SJSA1 (cell line): ENCODE measurements at regions not wholly inside any gene's neighbourhood (a gene's known extent, or its start where the extent isn't known, plus 50 kb on each side); places are given as distances from the start of the nearest gene placed in this dataset.

Experiments used
- DNase-seq, 2 experiments: peaks; one replicate each; pipeline ENCODE4 v3.0.0-alpha.2; 2015 to 2020; ENCODE audit warnings: low spot score in 2 of 2, low read depth in 1 of 2
- H3K27ac ChIP-seq: fragments of 250-450 bp; sonication (Bioruptor Pico); 2 replicates; pipeline ENCODE4 v1.5.1; 2020; ENCODE audit warnings: mild to moderate bottlenecking, moderate library complexity
- H3K27me3 ChIP-seq: fragments of 250-450 bp; sonication (Bioruptor Pico); replicated peaks from 2 replicates; pipeline ENCODE4 v1.5.1; 2020; ENCODE audit warnings: mild to moderate bottlenecking, moderate library complexity
- H3K36me3 ChIP-seq: fragments of 250-450 bp; sonication (Bioruptor Pico); 2 replicates; pipeline ENCODE4 v1.5.1; 2020; ENCODE audit warnings: mild to moderate bottlenecking
- H3K4me1 ChIP-seq: fragments of 250-450 bp; sonication (Bioruptor Pico); replicated peaks from 2 replicates; pipeline ENCODE4 v1.6.1; 2021; ENCODE audit warnings: mild to moderate bottlenecking
- H3K4me3 ChIP-seq: fragments of 250-450 bp; sonication (Bioruptor Pico); 2 replicates; pipeline ENCODE4 v1.5.1; 2020; ENCODE audit warnings: mild to moderate bottlenecking
- H3K9me3 ChIP-seq: fragments of 250-450 bp; sonication (Bioruptor Pico); replicated peaks from 2 replicates; pipeline ENCODE4 v1.5.1; 2020; ENCODE audit warnings: mild to moderate bottlenecking

DNA sequence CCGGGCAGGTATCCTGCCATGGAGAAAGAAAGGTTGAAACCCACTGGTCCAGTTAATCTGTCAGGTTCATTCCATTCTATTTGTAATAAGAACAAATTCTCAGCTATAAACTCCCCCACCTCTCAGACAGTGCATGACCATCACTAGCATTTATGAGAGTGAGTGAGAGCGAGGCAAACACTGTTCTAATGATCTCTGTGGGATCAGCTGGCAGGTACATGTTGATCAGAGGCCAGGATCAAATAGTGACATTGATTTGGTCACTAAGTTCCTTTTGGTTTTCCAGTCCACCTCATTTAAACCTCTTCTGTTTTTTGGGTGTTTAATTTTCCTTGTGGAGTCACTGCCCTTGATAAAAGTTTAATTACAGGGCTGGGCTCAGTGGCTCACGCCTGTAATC lies 423.1 kb upstream of the CHST9 start:
- H3K27me3 ChIP-seq = no peaks in the 10 kb centered on the region
- no peak overlapping the region for H3K27ac ChIP-seq
- H3K36me3 ChIP-seq = no peaks in the 10 kb centered on the region
- DNase-seq = no peak
- H3K4me1 ChIP-seq = peaks cover 12% of the 10 kb centered on the region
- H3K4me3 ChIP-seq = no peak overlapping the region
- no peaks in the 10 kb centered on the region for H3K9me3 ChIP-seq

DNA sequence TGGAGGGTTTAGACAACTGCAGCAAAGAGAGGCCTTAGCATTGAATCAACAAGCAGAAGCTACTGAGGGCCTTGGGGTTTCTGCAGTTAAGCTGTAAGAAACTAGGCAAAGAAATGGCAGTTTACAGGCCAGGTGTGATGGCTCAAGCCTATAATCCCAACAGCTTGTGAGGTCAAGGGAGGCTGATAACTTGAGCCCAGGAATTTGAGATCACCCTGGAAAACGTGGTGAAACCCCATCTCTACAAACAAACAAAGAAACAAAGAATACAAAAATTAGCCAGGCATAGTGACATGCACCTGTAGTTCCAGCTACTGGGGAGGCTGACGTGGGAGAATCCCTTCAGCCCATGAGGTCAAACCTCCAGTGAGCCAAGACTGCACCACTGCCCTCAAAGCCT lies 421.6 kb upstream of the CHST9 start:
- no peak overlapping the region for H3K4me3 ChIP-seq
- no peaks in the 10 kb centered on the region for H3K9me3 ChIP-seq
- no peaks in the 10 kb centered on the region for H3K36me3 ChIP-seq
- no peak for DNase-seq
- H3K27me3 ChIP-seq = no peaks in the 10 kb centered on the region
- H3K27ac ChIP-seq = no peak overlapping the region
- peaks cover 12% of the 10 kb centered on the region for H3K4me1 ChIP-seq

DNA sequence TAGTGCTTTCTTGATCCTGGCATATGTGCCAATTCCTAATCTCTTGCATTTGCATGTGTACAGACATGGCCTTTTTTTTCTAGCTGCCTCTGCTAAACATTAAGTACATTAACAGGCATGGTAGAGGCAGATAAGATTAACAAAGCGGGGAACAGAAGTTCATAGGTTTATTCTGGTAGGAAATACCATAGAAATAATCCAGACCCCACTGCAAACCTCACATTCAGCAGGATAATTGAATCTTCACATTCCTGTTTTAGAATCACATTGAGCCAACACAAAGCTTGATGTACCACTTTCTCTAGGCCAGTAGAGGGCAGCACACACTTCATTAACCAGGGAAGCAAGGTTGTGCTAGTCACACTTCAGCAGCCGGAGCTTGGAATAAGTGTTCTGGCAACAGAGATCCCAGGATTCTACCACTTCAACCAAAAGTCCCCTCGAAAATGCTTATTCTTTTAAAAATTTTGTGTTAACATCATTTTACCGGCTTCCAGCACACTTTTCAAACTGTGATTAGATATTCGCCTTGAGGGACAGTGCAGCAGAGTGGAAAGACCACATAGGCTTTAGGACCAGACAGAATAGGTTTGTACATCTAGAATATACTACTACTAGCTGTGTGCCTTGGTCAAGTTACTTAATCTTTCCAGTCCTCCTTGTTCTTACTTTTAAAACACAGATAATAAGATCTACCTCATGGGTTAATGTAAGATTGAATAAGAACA lies 420.2 kb upstream of the CHST9 start:
- DNase-seq = peak; percentile 65 to 71
- Histone ChIP-seq H3K36me3 (no peaks in the 10 kb centered on the region), H3K4me1 (peaks cover 12% of the 10 kb centered on the region), H3K4me3 (no peak overlapping the region), H3K9me3 (no peaks in the 10 kb centered on the region), H3K27me3 (no peaks in the 10 kb centered on the region), H3K27ac (no peak overlapping the region)

DNA sequence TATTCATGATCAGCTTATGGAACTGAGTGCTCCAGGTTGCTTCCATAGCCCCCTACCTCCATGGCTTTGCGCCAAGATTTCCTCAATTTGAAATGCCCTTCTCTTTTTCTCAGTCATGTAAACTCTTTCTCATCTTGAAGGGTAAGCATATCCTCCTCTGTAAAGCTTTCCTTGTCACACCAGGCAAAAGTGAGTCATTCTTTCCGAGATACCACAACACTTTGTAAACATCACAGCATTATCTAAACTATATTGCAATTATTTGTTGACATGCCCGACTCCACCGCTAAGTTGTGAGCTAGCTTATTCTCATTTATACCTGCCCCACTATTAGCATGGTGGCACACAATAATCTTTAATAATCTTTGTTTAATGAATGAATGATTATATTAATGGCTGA lies 419.5 kb upstream of the CHST9 start:
- Histone ChIP-seq H3K27ac (no peak overlapping the region), H3K27me3 (no peaks in the 10 kb centered on the region), H3K9me3 (no peaks in the 10 kb centered on the region), H3K4me3 (no peak overlapping the region), H3K36me3 (no peaks in the 10 kb centered on the region), H3K4me1 (peaks cover 12% of the 10 kb centered on the region)
- DNase-seq = peak; percentile 40 to 73

DNA sequence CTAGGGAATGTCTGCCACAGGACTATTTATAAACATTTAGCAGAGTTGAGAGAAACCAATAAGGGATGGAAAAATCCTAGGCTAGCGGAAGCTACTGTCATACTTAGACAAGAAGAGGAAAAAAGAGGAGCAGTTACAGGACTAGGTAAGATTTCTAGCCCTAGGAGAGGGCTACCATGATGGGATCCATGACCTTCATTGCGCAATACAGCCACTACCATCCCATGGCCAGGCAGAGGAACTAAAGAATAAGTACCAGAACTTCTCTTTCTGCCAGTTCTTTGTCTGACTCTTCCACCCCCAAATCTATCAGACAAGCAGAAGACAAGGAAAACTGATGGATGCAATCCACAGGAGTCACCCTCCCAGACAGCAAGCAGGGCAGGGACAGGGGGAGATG lies 417.0 kb upstream of the CHST9 start:
- no peaks in the 10 kb centered on the region for H3K9me3 ChIP-seq
- no peaks in the 10 kb centered on the region for H3K27me3 ChIP-seq
- no peak overlapping the region for H3K4me3 ChIP-seq
- H3K27ac ChIP-seq = no peak overlapping the region
- H3K36me3 ChIP-seq = no peaks in the 10 kb centered on the region
- H3K4me1 ChIP-seq = peaks cover 12% of the 10 kb centered on the region
- DNase-seq = no peak

DNA sequence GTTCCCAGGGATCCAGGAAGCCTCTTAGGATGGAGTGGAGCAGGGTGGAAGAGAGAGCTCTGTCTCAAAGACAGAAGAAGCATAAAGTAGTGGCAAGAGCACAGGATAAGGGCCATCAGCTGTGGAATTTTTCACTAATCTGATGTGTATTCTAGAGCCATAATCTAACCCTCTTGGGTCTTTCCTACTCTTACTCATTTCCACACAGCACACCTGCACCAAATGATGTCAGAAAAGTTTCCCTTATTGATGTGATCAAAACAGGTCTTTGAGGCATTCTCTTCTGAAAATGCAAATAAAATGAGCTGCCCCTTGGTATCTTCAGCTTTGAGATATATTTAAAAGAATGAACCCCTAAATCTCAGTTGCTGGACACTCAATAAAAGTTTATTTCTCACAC lies 415.1 kb upstream of the CHST9 start:
- H3K4me1 ChIP-seq = peaks cover 12% of the 10 kb centered on the region
- no peaks in the 10 kb centered on the region for H3K9me3 ChIP-seq
- H3K36me3 ChIP-seq = no peaks in the 10 kb centered on the region
- no peak overlapping the region for H3K4me3 ChIP-seq
- no peak for DNase-seq
- no peak overlapping the region for H3K27ac ChIP-seq
- no peaks in the 10 kb centered on the region for H3K27me3 ChIP-seq

DNA sequence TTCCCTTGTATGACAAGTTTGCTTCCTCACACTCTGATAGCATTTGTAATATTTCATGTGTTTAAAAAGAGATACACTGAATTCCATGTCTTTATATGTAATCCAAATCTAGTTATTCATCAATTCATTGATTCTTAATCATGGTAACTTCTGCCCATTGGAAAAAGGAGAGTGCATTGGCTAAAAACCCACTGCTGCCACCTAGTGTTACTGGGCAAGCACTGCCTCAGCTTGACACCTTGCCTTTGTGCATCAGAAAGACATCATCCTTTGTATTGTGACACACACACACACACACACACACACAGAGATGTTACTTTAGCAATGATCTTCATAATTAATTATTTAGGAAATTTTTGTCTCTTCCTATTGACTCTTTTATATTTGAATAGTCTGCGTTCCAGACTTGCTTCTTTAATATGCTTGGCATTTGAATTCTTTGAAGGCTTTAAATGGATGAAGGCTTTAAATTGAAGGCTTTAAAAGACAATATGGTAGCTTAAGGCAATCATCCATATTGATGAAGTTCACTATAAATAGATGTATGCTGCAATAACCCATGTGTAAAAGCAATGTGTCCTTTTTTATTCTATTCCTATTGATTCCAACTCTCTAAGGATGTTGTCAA lies 414.2 kb upstream of the CHST9 start:
- peaks cover 3% of the 10 kb centered on the region for H3K4me1 ChIP-seq
- no peaks in the 10 kb centered on the region for H3K36me3 ChIP-seq
- no peaks in the 10 kb centered on the region for H3K27me3 ChIP-seq
- H3K27ac ChIP-seq = no peak overlapping the region
- H3K4me3 ChIP-seq = no peak overlapping the region
- DNase-seq = peak in 1 of 2 experiments; percentile 15
- no peaks in the 10 kb centered on the region for H3K9me3 ChIP-seq

DNA sequence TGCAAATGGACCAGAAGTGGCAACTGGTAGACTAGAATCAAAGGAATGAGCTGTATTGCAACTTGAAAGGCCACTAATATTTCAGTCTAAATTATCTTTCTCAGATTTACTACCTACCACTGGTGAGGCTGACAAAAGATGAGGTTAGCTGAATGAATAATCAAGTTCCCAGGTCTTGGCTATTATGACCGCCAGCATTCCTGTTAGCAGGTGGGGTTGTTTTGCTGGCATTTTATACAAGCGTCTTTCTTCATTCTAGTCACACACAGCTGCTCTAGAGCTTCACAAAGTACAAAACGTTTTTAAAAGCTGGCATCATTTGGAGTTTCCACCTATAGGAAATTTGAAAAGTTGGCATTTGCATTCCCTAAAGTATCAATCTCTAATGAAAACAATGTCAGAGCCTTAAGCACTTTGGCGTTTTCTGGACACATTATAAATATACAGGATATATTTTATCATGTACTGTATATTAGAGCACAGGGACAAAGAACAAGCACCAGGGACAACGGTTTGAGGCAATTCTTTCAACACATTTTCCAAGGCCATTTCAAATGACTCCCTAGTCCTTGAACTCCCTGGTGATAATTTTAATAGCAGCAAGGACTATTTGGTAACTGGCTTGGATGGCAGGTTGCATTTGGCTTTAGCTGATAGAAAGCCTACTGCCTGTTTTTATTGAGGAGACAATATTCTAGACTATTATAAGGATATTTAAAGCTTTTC lies 410.2 kb upstream of the CHST9 start:
- H3K27me3 ChIP-seq = no peaks in the 10 kb centered on the region
- H3K4me1 ChIP-seq = no peaks in the 10 kb centered on the region
- no peak overlapping the region for H3K27ac ChIP-seq
- H3K36me3 ChIP-seq = no peaks in the 10 kb centered on the region
- H3K4me3 ChIP-seq = no peak overlapping the region
- no peaks in the 10 kb centered on the region for H3K9me3 ChIP-seq
- DNase-seq = no peak

DNA sequence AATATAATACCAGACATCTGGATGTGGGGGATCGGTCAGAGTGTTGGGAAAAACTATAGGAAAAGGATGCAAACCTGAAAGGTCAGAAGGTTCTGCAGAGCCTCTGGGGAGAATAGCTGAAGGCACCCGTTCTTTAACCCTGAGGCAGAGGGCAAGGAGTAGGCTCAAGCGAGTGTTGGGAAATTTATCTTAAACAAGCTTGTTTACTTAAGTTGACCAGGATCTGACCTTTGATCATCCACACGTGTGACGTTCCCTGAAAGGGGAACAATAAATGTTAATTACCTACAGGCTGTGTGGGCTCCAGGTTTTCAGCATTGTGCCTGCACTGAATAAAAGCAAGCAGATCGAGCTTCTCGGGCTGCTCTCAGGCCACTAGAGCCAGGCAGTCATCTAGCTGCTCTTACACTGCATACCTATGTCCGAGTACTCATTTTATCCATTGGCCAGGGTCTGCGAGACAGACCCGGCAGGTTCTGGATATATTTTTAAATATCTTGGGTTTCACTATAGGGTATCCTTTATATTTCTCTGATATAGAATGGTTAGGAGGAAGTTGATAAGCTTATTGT lies 400.6 kb upstream of the CHST9 start:
- Histone ChIP-seq H3K36me3 (no peaks in the 10 kb centered on the region), H3K27me3 (no peaks in the 10 kb centered on the region), H3K9me3 (no peaks in the 10 kb centered on the region), H3K4me1 (no peaks in the 10 kb centered on the region), H3K4me3 (no peak overlapping the region), H3K27ac (no peak overlapping the region)
- no peak for DNase-seq

DNA sequence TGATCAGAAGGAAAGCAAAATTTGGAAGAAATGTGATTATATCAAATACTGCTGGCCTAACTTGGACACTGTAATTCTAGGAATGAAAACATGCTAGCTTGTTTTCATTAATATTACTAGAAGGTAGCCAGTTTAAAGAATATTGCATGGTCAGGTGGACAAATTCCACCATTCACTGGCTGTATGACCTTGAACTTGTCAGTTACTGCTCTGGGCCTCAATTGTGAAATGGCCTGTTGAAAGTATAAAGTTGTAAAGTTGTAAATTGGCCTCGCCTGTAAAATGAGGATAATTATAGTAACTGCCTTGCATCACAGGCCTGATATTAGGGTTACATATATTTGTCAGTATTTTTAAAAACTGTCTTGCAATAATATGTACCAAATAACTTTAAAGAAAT lies 398.4 kb upstream of the CHST9 start:
- Histone ChIP-seq H3K27me3 (no peaks in the 10 kb centered on the region), H3K4me3 (no peak overlapping the region), H3K4me1 (no peaks in the 10 kb centered on the region), H3K36me3 (no peaks in the 10 kb centered on the region), H3K9me3 (no peaks in the 10 kb centered on the region), H3K27ac (no peak overlapping the region)
- DNase-seq = no peak

DNA sequence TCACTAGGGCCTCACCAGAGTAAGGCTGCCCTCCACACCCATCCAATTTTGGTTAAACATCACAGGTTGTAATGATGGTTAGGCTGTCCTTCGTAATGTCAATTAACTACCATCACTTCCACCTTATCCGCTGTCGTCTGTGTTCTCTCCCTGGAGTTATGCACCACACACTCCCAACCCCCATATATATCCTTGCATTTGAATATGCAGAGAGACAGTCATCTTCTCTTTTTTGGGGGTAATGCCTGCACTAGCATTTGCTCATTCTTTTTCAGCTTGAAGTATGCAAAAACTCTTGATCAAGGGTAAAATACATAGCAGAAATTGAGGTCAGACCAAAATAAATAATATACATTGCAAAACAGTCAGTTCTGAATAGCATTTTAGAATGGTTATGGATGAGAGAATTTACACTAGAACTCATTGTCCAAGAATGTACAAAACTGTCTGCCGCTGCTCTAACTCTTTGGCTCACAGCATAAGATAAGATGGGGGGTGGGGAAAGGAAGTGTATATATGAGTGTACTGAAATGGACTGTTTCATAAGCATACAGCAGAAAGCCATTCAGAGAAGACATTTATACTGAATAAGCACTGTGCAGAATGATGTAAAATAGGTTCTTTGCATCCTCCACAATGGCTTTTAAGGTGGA lies 397.8 kb upstream of the CHST9 start:
- DNase-seq = no peak
- Histone ChIP-seq H3K4me1 (no peaks in the 10 kb centered on the region), H3K36me3 (no peaks in the 10 kb centered on the region), H3K27ac (no peak overlapping the region), H3K27me3 (no peaks in the 10 kb centered on the region), H3K4me3 (no peak overlapping the region), H3K9me3 (no peaks in the 10 kb centered on the region)

DNA sequence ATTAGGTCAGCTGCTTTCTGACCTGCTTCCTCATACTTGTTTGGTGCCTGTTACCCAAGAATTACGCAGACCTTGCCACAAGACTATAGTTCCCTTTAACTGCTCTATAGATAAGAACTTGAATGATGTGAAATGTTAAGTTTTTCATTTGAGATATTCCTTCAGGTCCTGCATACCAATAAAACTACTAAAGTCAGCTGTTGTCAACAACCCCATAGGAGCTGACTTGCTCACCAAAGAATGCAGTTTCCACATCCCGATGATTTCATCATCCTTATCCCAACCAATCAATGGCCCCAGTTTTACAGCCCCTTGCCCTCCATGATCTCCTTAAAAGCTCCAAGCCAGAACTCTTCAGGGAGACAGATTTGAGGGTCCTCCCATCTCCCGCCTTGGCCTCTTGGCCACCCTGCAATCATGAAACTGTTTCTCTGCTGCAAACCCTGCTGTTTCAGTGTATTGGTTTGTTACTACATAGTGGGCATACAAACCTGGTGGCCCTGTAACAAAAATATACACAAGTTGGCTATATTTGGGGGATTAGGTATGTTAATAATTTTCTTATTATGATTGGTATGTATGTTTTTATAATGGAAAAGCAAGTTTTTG lies 396.3 kb upstream of the CHST9 start:
- Histone ChIP-seq H3K27ac (no peak overlapping the region), H3K4me3 (no peak overlapping the region), H3K9me3 (no peaks in the 10 kb centered on the region), H3K36me3 (no peaks in the 10 kb centered on the region), H3K27me3 (no peaks in the 10 kb centered on the region), H3K4me1 (no peaks in the 10 kb centered on the region)
- no peak for DNase-seq

DNA sequence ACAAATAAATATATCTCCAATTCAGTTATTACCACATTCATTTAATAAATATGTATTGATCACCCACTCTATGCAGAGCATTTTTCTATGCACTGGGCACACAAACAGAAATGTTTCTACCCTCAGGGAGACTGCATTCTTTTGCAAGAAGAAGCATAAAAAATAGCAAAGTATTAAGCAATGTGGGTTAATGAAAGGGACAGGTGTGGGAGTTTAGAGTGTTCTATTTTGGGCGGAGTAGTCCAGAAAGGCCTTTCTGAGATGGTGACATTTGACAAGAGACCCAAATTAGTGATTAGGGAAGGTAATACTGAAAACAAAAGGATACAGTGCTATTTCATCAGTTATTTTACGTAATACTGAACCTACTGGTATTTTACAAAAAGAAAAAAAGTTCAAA lies 394.3 kb upstream of the CHST9 start:
- no peak overlapping the region for H3K27ac ChIP-seq
- H3K4me3 ChIP-seq = no peak overlapping the region
- DNase-seq = no peak
- H3K9me3 ChIP-seq = no peaks in the 10 kb centered on the region
- no peaks in the 10 kb centered on the region for H3K27me3 ChIP-seq
- H3K4me1 ChIP-seq = no peaks in the 10 kb centered on the region
- no peaks in the 10 kb centered on the region for H3K36me3 ChIP-seq
